CD4-positive, alpha-beta T cell (primary cell): ENCODE measurements at regions not wholly inside any gene's neighbourhood (a gene's known extent, or its start where the extent isn't known, plus 50 kb on each side); places are given as distances from the start of the nearest gene placed in this dataset.

ENCODE experiments used
- ATAC-seq: fragments of 200-7000 bp; cut with Tn5 transposase; one replicate; pipeline ENCODE4 v1.10.0; 2022; ENCODE audit warnings: mild to moderate bottlenecking; ENCODE audit not compliant: poor library complexity
- CTCF ChIA-PET: fragments of 350-600 bp; sonication (Branson Sonifier 250); formaldehyde crosslinking; loops from one replicate; lab custom pipeline; 2021; ENCODE audit warnings: antibody characterized with exemption, inconsistent platforms; lab: Charles Lee
- POLR2A ChIA-PET: fragments of 350-600 bp; sonication (Branson Sonifier 250); formaldehyde crosslinking; loops from one replicate; lab custom pipeline; 2021; ENCODE audit warnings: antibody characterized with exemption, inconsistent platforms; lab: Charles Lee
- DNase-seq, 14 experiments: peaks; one replicate each; pipeline ENCODE4 v3.0.0-alpha.2; 2013 to 2020; ENCODE audit warnings: mixed read lengths in 2 of 14
- H3K27ac ChIP-seq, 2 donors: one replicate each; pipeline versions ENCODE4 v1.5.1 to v1.7.0; 2013; ENCODE audit warnings: low read length in 2 of 2, low read depth in 1 of 2, mild to moderate bottlenecking in 1 of 2
- H3K27me3 ChIP-seq, 2 experiments: 1 replicate in 1 of 2; 2 replicates in 1 of 2; pipeline versions ENCODE4 v1.6.1 to v1.7.0; 2013; ENCODE audit warnings: low read length in 2 of 2, control low read depth in 1 of 2, mild to moderate bottlenecking in 1 of 2, moderate library complexity in 1 of 2; ENCODE audit not compliant: insufficient read depth in 2 of 2, control insufficient read depth in 1 of 2
- H3K36me3 ChIP-seq: one replicate; pipeline ENCODE4 v1.6.1; 2013; ENCODE audit warnings: low read length, control low read depth; ENCODE audit not compliant: insufficient read depth
- H3K4me1 ChIP-seq: one replicate; pipeline ENCODE4 v1.6.1; 2013; ENCODE audit warnings: low read length, control low read depth; ENCODE audit not compliant: insufficient read depth
- H3K4me3 ChIP-seq: one replicate; pipeline ENCODE4 v1.5.1; 2013; ENCODE audit warnings: mild to moderate bottlenecking, low read length, moderate library complexity
- H3K9me3 ChIP-seq, 2 experiments: 1 replicate in 1 of 2; 2 replicates in 1 of 2; pipeline versions ENCODE4 v1.6.1 to v1.7.0; 2013; ENCODE audit warnings: low read length in 2 of 2, mild to moderate bottlenecking in 2 of 2, control low read depth in 1 of 2, moderate library complexity in 1 of 2; ENCODE audit not compliant: control insufficient read depth in 1 of 2, insufficient read depth in 1 of 2
- H3K27ac Mint-ChIP-seq: one replicate; pipeline ENCODE4 v1.8.0; 2020; ENCODE audit warnings: mixed read lengths
- H3K27me3 Mint-ChIP-seq: one replicate; pipeline ENCODE4 v1.8.0; 2021; ENCODE audit warnings: mixed read lengths
- H3K36me3 Mint-ChIP-seq: one replicate; pipeline ENCODE4 v1.8.0; 2021; ENCODE audit warnings: low read depth, mixed read lengths
- H3K4me1 Mint-ChIP-seq: one replicate; pipeline ENCODE4 v1.8.0; 2021; ENCODE audit warnings: low read depth, mixed read lengths
- H3K4me3 Mint-ChIP-seq: one replicate; pipeline ENCODE4 v1.8.0; 2020; ENCODE audit warnings: mild to moderate bottlenecking, mixed read lengths
- H3K9me3 Mint-ChIP-seq: one replicate; pipeline ENCODE4 v1.8.0; 2020; ENCODE audit warnings: mixed read lengths
- CTCF ChIP-seq: fragments of 200-600 bp; IDR thresholded peaks from one replicate; pipeline ENCODE4 v1.8.0; 2022; ENCODE audit warnings: antibody characterized with exemption, mild to moderate bottlenecking
- intact Hi-C, 2 experiments: fragments of 100-400 bp; cut with DNase I in 1 of 2; cut with micrococcal nuclease in 1 of 2; formaldehyde crosslinking; loops; one replicate each; pipeline versions ENCODE4 v1.15.1 to v1.9.0; 2023 to 2025; cut with DNase I, micrococcal nuclease

GRCh38 chr1:222306011-222306410, 241.9 kb downstream of the HHIPL2 start:
- H3K4me1 ChIP-seq = peaks cover 3% of the 10 kb centered on the region
- no peak for DNase-seq
- intact Hi-C loops = no loop called here
- H3K9me3 Mint-ChIP-seq = no peaks in the 10 kb centered on the region
- no peak overlapping the region for H3K4me3 ChIP-seq
- no peak for TF ChIP-seq CTCF
- H3K27me3 ChIP-seq = no peaks in the 10 kb centered on the region
- H3K36me3 ChIP-seq = no peaks in the 10 kb centered on the region
- ATAC-seq = no peak
- CTCF ChIA-PET = no interaction called here
- no peaks in the 10 kb centered on the region for H3K9me3 ChIP-seq
- no peak overlapping the region for H3K27ac ChIP-seq
- no peaks in the 10 kb centered on the region for H3K27me3 Mint-ChIP-seq
- H3K4me3 Mint-ChIP-seq = no peak overlapping the region
- H3K4me1 Mint-ChIP-seq = peaks cover 17% of the 10 kb centered on the region
- POLR2A ChIA-PET = no interaction called here
- H3K27ac Mint-ChIP-seq = no peak overlapping the region
- H3K36me3 Mint-ChIP-seq = no peaks in the 10 kb centered on the region

GRCh38 chr1:222301652-222302051, 246.3 kb downstream of the HHIPL2 start:
- peaks cover 0 to 8% of the 10 kb centered on the region in 2 experiments for H3K9me3 ChIP-seq
- intact Hi-C loops = no loop called here
- no peak overlapping the region for H3K4me3 ChIP-seq
- H3K36me3 ChIP-seq = no peaks in the 10 kb centered on the region
- no peaks in the 10 kb centered on the region for H3K27me3 ChIP-seq
- Mint-ChIP-seq H3K4me3 (no peak overlapping the region), H3K27me3 (no peaks in the 10 kb centered on the region), H3K9me3 (peaks cover 4% of the 10 kb centered on the region), H3K36me3 (no peaks in the 10 kb centered on the region), H3K27ac (no peak overlapping the region), H3K4me1 (peaks cover 28% of the 10 kb centered on the region)
- ATAC-seq (no peak), DNase-seq (no peak)
- ChIA-PET POLR2A (no interaction called here), CTCF (no interaction called here)
- no peaks in the 10 kb centered on the region for H3K4me1 ChIP-seq
- no peak overlapping the region for H3K27ac ChIP-seq
- TF ChIP-seq CTCF = no peak

- ATAC-seq = no peak
- ChIA-PET POLR2A (interaction anchor here (0.6 kb wide), 1 partner anchor 57 kb away, joined by 3 read pairs; no protein-coding TSS in a partner anchor), CTCF (no interaction called here)
- no peak for DNase-seq
- no peak for TF ChIP-seq CTCF
- Mint-ChIP-seq H3K27me3 (no peaks in the 10 kb centered on the region), H3K4me1 (peaks cover 21% of the 10 kb centered on the region), H3K9me3 (peaks cover 12% of the 10 kb centered on the region), H3K4me3 (no peak overlapping the region), H3K36me3 (peaks cover 8% of the 10 kb centered on the region), H3K27ac (no peak overlapping the region)
- H3K36me3 ChIP-seq = no peaks in the 10 kb centered on the region
- H3K4me1 ChIP-seq = no peaks in the 10 kb centered on the region
- no peak overlapping the region for H3K4me3 ChIP-seq
- intact Hi-C loops = no loop called here
- H3K27me3 ChIP-seq = no peaks in the 10 kb centered on the region
- peaks cover 0 to 16% of the 10 kb centered on the region in 2 experiments for H3K9me3 ChIP-seq
- no peak overlapping the region for H3K27ac ChIP-seq
Measured at GRCh38 chr1:222299524-222299923, 248.4 kb downstream of the HHIPL2 start.
